ENCODE measurements at regions not wholly inside any gene's neighbourhood (a gene's known extent, or its start where the extent isn't known, plus 50 kb on each side); places are given as distances from the start of the nearest gene placed in this dataset.

- TF ChIP-seq CTCF (IDR thresholded peaks at IDR 0.05; ENCODE audit: extremely low read depth, missing control alignments) = no peak
- DNase-seq (ENCODE audit: low spot score) = no peak
These were observed 332.9 kb downstream of the COG6 start for GRCh38 chr13:39988351-39988750.

DNA sequence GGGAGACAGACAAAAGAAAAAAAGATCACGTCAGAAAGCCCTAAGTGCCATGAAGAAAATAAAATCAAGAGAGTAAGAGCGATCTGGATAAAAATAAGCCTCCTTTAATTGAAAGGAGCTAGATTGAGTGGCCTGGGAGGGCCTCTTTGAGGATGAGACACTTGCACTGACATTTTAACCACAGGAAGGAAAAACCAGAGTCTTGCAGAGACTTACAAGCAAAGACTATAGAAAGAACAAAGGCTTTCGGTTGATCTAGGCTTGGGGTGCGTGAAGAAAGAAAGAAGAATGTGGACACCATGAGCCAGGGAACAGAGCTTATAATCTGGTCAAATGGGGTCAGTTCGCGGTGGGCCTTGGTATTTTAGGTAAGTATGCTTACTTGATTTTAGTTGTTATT lies 342.7 kb downstream of the COG6 start:
- TF ChIP-seq CTCF (IDR thresholded peaks at IDR 0.05; ENCODE audit: extremely low read depth, missing control alignments) = no peak
- DNase-seq (ENCODE audit: low spot score) = no peak

GRCh38 chr13:40002016-40002415 lies 346.6 kb downstream of the COG6 start:
- DNase-seq (ENCODE audit: low spot score) = no peak
- no peak for TF ChIP-seq CTCF (IDR thresholded peaks at IDR 0.05; ENCODE audit: extremely low read depth, missing control alignments)

GRCh38 chr13:40013554-40013953 lies 358.1 kb downstream of the COG6 start:
- no peak for TF ChIP-seq CTCF (IDR thresholded peaks at IDR 0.05; ENCODE audit: extremely low read depth, missing control alignments)
- no peak for DNase-seq (ENCODE audit: low spot score)

DNA sequence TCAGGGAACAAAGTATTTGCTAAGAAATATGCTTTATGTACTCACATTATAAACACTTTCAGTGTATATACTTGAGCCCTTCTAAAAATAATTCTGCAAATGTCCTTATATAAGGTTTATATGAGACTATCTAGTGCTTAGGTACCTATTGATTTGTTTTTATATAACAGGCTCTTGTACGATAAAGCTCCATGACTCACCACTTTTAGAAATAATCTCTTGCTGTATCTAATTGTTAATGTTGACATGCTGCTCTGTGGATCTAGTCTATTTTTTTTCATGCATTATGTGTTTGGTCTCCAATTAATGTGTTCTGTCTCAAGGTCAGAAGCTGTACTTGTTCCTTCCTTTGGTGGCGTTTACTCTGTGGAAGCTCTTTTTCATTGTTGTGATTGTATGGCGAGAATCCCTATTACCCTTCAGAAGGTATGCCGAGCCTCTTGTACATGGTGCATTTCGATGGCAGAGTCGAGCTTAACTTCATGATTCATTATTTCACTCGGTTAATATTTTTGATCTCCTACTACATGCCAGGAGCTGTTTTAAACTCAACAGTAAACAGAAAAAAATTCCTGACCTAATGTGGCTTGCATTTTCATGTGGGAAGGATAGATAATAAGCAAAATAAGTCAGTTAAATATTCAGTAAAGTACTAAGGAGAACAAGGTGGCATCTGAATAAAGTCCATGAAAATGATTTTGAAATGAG lies 361.6 kb downstream of the COG6 start:
- no peak for DNase-seq (ENCODE audit: low spot score)

GRCh38 chr13:40017662-40018262 lies 362.3 kb downstream of the COG6 start:
- DNase-seq (ENCODE audit: low spot score) = no peak
- no peak for TF ChIP-seq CTCF (IDR thresholded peaks at IDR 0.05; ENCODE audit: extremely low read depth, missing control alignments)

More for the DNA sequence above, 361.6 kb downstream of the COG6 start:
- no peak for TF ChIP-seq CTCF (IDR thresholded peaks at IDR 0.05; ENCODE audit: extremely low read depth, missing control alignments)

DNA sequence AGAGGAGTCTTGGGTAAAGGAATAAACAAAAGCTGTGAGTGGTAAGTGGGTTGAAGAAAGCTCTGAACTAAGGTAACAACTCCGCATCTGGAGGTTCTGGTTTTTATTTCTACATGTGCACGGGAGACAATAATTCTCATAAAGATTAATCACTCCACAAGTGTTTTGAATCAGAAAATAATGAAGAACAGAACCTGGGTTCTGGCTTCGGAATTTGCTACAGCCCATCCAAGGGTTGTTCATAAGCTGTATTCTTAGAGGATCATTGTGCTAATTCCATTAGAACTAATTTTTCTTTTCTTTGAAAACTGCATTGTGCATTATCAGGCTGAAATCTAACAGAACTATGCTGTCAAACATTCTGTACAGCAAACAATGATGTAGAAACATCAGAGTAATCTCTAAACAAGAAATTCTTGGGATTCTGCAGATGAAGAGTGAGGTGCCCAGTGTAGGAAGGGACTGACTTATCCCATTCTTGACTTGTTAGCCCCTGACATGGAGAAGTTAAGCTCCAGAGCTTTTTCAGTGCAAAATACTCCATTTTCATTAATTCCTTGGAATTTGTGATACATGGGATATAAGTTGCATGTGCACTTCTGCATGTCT lies 368.2 kb downstream of the COG6 start:
- DNase-seq (ENCODE audit: low spot score) = no peak

More for the DNA sequence above, 368.2 kb downstream of the COG6 start:
- TF ChIP-seq CTCF (IDR thresholded peaks at IDR 0.05; ENCODE audit: extremely low read depth, missing control alignments) = no peak

Data from GM20000 (cell line).